CD4-positive, alpha-beta T cell treated with Interleukin-2 at 100 ng/mL for 4 hours (primary cell): ENCODE measurements at regions not wholly inside any gene's neighbourhood (a gene's known extent, or its start where the extent isn't known, plus 50 kb on each side); places are given as distances from the start of the nearest gene placed in this dataset.
"Not testable (repeated sequence)": the region's sequence is repeated elsewhere in the genome, so short reads cannot be mapped to it uniquely, and the experiment has no call there.

ENCODE experiments used
- DNase-seq: peaks from one replicate; pipeline ENCODE4 v3.0.0-alpha.2; 2020; ENCODE audit warnings: low spot score

DNA sequence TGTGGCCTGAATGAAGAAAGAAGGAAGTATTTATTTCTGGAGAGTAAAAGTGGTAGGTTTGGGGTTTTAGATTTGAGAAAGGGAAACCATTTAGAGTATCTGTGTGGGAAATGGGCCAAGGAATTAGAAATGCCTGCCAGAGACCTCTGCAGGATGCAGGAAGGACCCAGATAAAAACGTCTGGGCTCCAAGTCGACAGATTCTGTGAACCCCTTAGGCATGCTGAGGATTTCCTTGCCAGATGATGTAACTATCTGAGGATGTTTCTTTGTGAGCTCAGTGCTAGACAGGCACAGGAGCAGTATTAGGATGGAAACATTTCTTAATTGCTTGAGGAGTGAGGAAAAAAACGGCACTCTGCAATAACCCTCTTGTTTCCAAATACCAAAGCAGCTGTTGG is 251.8 kb upstream of the DMRT1 start:
- no peak for DNase-seq

DNA sequence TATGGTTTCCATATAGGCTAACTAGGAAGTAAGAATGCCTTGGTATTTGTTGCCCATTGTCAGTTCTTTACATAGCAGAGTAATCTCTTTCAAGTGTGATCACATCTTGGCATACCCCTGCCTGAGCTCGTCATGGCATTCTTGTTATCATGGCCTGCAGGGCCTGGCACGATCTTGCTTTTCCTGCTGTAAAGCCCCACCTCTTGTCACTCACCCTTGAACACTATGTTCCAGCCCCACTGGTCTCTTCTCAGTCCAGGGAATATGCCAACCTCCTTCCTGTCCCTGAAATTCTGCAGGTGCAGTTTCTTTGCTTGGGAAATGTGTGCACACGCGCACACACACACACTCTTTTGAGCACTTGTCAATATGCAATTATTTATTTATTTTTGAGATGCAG is 250.2 kb upstream of the DMRT1 start:
- DNase-seq, result no peak

DNA sequence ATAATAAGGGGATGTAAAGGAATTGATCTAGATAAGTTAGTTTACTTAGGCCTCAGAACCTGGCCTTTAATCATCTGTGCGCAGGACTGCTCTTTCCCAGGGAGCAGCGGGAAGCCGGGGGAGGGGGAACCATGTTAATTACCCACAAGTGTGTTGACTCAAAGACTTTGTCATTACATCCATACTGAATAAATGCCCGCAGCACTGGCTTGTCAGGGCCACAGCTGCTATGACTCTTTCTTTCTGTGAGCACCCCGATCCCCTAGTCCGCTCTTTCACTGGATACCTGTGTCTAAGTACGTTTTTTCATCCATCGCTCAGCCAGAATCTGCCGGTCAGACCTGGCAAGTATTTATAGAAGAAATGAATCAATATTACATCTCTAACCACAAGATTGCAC is 249.3 kb upstream of the DMRT1 start:
- no peak for DNase-seq

DNA sequence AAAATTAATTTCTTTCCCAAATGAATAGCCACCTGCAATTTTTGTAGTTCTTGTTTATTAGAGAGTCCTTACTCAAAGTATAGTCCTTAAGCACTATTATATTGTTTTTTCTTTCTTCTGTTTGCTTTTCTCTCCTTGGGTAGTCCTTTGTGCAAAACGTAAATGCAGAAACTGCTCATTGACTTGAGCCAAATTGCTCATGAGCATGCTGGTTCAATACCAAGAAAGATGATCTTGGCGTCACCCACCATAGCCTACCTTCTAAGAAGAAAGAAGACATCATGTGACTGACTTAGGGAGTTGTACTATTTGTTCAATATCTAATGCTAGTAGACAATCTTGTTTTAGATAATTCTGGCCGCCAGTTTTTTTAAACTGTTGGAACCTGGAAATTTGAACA is 248.8 kb upstream of the DMRT1 start:
- DNase-seq, result no peak

DNA sequence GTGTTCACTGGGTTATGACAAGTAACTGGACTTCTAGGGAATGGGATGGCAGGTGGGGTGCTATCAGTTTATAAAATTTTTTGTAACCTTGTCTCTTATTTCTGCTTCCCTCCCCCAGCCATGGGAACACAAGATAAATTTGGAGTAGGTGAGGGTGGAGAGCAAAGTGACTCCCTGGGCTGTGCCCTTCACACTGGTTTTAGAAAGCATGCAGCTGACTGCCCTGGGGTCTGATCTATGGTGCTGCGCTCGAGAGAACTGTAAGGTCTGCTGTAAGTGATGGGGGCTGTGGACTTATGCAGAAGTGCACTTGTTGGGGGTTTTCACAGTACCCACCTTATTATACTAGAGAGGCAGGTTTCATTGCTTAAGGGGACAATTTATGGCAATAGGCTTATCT is 247.7 kb upstream of the DMRT1 start:
- DNase-seq, result no peak

DNA sequence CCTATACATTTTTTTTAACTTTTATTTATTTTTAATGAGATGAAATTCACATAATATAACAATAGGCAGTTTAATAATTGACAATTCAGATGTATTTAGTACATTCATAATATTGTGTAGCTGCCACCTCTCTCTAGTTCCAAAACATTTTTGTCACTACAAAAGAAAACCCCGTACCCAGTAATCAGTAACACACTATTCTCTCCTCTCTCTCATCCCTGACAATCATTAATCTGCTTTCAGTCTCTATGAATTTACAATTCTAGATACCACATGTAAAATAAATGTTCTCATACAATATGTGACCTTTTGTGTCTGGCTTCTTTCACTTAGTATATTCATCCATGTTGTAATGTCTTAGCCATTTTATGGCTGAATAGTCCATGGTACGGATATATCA is 244.8 kb upstream of the DMRT1 start:
- DNase-seq, result no peak

DNA sequence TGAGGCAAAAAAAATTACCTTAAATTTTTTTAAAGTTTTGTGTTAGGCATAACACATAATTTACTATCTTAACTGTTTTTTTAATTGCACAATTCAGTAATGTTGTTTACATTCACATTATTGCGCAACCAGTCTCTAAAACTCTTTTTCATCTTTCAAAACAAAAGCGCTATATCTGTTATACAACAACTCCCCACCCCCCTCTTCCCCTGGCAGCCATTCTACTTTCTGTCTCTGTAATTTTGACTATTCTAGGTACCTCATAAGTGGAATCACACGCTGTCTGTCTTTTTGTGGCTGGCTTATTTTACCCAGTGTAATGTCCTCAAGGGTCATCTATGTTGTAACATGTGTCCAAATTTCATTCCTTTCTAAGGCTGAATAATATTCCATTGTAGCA is 241.5 kb upstream of the DMRT1 start:
- no peak for DNase-seq

DNA sequence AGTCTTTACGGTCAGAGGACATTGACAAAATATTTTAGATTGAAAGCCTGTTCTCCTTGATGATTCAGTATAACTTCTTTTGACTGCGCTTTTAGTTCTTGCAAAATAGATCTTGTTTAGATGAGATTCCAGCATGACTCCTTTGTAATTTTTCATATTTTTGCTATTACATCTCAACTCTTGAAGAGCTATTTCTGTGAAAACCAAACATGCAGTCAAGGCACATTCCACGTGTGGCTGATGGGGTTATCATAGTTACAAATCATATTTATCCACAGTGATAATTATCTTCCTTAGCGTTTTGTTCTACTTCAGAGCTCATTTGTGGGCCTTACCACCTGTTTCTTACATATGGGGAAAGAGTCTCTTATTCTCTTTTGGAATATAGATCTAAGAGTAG is 238.8 kb upstream of the DMRT1 start:
- DNase-seq, result no peak

DNA sequence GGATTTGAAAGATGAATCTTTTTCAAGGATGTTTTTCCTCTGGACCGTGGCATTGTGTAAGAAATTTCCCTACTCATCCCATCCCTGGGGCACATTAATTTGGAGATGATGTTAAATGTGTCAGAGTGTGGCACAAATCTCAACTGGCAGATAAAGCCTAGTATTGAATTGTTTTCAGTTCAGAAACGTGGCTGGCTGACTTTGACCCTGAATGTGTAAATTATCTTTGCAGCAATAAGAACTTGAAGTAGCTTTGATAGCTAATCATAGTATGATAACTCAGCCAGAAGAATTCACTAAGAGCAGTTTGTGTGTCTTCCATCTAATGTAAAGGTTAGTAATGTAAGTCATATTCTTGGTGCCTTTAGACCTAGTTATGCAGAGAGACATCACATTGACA is 238.4 kb upstream of the DMRT1 start:
- DNase-seq, result no peak

DNA sequence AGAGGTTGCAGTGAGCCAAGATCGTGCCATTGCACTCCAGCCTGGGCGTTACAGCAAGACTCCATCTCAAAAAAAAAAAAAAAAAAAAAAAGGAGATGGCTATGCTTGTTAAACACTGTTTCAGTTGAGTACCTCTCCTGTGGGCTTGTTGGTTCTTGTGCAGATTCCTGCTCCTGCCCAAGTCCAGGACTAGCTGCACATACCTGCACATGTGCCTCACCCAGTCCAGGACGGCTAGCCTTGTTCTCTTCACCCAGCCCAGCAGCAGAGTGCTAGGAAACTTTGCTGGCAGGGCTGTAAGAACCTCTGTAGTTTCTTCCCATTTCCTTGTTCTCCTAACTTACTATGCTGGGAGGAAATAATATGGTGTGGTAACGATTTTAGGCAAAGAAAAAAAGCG is 234.1 kb upstream of the DMRT1 start:
- no peak for DNase-seq

DNA sequence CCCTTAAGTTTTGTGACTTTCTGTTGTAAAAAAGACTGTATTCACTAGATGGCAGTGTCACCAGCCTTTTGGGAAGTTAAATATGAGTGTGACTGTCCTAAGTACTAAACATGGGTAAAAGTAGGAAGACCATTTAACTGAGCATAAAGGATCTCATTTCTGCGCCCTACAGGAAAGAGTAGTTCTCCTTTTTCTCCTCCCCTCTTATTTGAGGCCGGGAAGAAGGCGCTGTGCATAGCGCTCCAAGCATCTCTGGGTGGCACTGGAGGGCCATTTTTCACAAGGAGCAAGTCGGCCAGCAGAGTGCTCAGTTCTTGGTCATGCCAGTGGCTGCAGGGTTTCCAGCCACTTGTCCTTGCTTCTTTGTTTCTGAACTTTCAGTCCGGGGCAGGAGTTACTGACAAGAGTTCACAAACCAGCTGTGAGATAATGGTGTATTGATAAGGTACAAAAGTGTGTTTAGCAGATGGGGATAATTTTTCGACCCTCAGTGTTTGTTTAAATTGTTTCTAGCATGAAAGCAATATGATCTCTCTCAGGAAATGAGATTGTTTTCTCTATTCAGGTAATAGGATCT is 227.6 kb upstream of the DMRT1 start:
- DNase-seq, result peak; percentile 34

DNA sequence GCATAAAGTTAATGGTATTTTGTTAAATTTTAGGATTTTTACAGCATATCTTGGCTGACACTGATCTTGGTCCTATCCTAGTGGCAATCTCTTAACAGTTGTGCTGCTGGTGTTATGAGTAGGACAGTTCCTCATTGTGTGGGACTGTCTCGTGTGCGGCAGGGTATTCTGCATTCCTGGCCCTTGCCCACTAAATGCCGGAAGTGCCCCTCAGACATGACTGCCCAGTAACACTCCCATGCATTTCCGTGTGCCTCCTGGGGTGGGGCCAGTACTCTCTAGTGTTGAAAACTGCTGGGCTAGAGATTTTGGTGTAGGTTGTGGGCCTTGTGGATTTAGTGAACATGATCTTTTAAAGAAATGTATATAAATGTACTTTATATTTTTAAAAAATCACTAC is 227.1 kb upstream of the DMRT1 start:
- no peak for DNase-seq

DNA sequence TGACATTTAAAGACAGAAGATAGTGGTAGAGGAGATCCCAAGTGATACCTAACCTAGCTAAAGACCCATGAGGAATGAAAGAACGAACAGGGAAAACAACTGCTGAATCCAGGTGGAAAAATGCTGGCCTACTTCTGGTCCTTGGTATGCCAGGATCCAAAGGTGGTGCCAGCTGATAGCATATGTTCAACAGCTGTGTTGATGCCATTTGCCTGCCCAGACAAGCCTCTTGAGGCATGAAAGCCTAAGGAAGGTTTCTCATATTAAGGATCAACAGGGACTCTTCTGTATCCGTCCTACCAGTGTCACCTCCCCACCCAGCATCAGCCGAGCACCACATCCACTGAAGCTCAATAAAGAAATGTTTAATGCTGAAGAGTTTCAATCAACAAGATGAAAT is 225.7 kb upstream of the DMRT1 start:
- no peak for DNase-seq

DNA sequence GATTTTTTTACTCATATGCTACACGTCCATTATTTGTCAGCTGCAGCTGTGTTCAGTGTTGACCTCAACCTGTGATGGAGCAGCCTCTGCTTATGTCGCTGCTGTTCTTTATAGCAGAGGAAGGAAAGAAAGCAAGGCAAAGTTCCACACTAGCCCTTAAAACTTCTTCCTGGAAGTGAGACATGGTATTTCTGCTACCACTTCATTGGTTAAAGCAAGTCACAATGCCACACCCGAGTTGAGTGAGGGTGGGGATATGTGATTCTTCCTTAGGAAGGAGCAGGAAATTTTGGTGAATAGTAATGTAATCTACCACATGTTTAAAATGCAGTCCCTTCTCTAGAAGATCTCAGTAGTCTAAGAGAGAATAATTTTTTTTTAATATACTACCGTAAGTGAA is 224.8 kb upstream of the DMRT1 start:
- no peak for DNase-seq

DNA sequence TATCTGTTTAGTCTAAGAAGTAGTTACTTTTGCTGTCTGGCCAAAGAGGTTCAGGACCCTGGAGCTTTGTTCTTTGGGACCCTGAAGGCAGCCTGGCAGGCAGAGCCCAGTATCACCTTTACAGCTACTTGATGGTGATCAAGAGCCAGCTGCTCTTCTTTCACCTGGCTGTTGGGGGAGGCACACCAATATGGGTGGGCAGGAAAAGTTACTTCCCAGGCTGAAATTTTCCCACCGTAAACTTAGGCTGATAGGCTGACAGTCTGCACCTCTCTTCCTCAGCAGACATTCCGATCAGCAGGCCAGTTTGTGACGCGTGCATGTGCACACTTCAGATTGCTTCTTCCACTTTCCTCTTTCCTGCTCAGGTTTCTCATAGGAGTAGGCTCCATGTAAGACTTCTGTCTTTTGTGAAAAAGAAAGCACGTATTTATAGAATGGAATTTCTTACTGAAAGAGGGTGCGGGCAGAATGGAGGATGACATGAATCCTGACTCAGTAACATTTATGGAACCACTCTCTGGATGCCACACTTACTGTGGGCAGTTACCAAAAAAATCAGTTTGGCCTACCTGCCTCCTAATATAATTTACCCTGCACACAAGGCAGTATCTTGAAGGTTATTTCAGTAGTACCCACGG is 223.9 kb upstream of the DMRT1 start:
- DNase-seq, result no peak

DNA sequence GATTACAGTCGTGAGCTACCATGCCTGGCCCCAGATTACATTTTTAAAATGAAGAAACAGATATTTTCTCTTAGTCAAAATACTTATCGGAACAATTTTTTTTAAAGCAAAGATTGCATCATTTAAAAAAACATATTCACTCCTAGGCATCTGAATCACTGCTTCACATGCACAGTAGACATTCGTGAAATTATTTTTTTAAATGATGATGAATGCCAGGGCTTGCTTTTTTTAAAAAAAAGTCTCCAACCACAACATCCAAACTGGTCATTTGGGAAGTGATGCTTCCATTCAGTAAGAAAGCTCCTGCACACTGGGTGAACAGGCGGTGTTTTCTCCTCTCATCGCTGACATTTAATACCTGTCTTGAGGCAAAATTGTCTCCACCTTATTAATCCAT is 223.0 kb upstream of the DMRT1 start:
- DNase-seq, result no peak

DNA sequence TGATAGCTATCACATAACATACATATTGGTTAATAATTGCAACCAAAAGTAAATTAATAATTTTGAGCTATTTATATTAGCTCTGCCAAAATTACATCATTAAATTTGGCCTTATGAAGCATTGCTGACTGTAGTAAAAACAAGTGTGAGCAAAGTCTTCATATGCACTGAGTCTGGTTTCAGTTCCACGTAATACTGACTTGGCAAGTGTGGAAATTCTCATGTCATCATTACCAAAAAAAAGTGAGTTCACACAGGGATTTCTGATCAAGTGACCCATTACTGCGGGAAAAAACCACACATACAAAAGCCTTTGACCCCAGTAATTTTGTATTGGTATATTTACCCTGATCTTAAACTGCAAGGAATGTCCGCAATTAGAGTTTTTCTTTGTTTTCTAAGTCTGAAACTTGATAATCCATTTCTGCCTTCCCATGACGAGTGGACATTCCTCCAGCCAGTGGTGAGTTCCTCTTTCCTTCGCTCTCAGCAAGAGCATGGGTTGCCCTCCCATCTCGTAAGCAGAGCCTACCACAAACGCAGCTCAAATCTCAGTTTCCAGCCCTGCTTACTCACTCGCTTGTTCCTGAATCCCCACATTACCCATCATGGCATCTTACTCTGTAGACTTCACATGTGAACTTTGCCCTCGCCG is 220.2 kb upstream of the DMRT1 start:
- no peak for DNase-seq

DNA sequence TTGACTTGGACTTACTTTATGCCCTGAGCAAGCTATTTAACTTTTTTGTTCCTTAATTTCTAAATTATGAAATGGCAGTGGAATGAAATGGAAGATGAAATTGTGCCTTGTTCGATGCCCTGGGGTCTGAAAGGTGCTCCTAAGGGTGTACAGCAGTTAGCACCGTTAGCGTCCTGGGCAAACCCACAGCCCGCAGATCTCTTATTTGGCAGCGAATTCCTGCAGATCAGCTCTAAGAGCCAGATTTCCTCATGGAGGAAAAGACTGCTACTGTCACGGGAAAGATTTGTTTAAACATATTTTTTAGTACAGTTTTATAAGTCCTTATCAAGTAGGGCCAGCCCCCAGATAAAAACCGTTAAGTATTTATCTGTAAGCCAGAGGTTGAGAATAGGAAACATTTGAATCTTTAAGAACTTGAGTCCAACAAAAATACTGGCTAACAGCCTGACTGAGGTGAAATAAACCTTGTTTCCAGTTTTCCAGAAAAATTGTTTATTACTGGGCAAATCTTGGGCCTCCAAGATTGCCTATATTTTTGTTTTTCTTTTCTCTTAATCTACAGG is 216.5 kb upstream of the DMRT1 start:
- no peak for DNase-seq

DNA sequence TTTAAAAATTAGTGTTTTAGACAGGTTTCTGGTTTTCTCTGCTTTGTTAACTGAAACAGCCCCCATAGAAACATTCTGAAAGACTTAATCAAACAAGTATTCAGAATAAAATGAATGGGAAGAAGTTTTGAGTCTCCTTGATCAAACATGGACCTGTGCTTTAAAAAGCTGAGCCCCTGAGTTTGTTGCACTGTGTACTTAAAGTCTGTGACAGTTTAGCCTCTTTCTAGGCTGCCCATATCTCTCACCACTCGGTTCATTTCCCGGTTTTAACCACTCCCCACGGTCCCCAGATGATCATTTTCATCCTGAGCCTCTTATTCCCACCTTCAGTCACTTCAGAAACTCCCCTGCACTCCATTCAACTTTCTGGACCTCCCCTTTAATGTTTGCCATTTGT is 215.9 kb upstream of the DMRT1 start:
- DNase-seq, result no peak

DNA sequence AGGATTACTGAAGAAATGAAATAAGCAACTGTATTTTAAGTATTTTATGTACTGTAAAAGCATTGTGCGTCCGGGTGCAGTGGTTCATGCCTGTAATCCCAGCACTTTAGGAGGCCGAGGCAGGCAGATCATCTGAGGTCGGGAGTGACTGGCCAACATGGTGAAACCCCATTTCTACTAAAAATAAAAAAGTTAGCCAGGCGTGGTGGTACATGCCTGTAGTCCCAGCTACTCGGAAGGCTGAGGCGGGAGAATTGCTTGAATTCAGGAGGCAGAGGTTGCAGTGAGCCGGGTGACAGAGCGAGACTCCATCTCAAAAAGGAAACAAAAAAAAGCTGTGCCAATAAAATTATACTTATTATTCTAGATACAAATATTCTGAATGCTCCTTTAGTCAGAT is 215.4 kb upstream of the DMRT1 start:
- not testable (repeated sequence) for DNase-seq

DNA sequence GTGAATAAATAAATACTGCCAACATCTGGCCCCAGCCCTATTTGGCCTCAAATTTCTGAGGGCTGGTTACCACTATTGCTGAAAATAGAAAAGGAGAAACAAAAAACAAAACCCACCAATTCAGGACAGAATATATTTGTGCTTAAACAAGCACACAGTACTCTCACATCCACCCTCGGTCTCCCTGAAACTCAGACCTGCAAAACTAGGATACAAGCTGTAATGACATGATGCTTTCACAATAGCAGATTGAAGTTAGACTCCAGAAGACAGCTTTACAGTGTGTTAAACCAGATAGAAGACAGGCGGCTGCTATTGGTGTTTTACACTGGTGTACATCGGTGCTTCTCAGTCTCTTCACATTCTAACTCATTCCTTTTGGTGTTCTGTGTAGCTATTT is 214.9 kb upstream of the DMRT1 start:
- no peak for DNase-seq

DNA sequence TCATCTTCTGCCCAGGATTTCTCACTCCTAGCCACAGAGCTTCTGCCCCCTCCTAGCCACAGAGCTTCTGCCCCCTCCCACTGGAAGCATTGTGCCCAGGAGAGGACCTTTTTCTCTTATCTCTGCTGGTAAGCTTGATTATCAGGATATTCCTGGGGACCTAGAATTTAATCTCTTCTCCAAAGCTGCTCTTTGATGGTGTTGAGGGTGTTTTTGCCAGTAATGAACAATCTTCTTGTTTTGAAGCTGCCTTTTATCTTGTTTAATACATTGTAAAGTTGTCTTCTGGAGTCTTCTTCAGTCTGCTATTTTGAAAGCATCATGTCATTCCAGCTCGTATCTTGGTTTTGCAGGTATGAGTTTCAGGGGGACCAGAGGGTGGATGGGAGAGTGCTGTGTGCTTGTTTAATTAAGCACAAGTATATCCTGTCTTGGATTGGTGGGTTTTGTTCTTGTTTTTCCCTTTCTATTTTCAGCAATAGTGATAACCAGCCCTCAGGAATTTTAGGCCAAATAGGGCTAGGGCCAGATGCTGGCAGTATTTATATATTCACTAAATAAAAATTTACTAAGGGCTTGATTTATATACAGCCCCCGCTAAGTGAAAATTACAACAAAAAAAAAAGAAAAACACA is 214.0 kb upstream of the DMRT1 start:
- DNase-seq, result no peak

DNA sequence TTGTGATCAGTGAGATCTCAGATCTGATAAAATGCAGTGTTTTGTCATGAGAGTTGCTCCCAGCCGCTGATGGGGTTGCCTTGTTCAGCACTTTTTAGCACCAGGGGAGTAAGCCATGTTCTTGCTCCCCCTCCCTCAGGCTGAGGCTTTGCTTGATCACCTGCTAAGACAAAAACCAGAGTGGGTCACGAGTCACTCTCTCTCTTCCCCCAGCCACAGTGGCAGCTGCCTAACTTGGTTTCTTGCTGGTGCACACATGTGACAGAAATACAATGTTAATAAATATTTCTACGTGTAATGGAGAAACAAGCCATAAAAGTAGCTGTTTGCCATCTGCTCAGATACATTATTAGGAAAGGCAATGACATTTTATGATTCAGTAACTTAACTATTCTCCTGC is 212.4 kb upstream of the DMRT1 start:
- DNase-seq, result no peak
